ENCODE measurements at regions not wholly inside any gene's neighbourhood (a gene's known extent, or its start where the extent isn't known, plus 50 kb on each side); places are given as distances from the start of the nearest gene placed in this dataset.

- Mint-ChIP-seq H3K4me1 (peaks cover 9% of the 10 kb centered on the region), H3K27me3 (ENCODE audit: low read depth in 3 of 3) (peaks cover 0 to 5% (median 4%) of the 10 kb centered on the region in 3 donors), H3K9me3 (peaks cover 0 to 1% (median 0%) of the 10 kb centered on the region in 7 donors), H3K36me3 (no peaks in the 10 kb centered on the region), H3K27ac (no peak overlapping the region), H3K4me3 (no peak overlapping the region)
- Histone ChIP-seq H3K4me2 (replicated peaks; ENCODE audit: extremely low read depth, low read length, poor library complexity, severe bottlenecking) (no peak overlapping the region), H3K27ac (ENCODE audit: low read depth in 1 of 2, low read length in 2 of 2) (no peak overlapping the region), H3K4me3 (replicated peaks in 1 of 3; ENCODE audit: low read depth in 2 of 3, low read length in 3 of 3) (no peak overlapping the region), H3K4me1 (ENCODE audit: control insufficient read depth in 1 of 2, insufficient read depth in 2 of 2, low read length in 2 of 2) (peaks cover 9% of the 10 kb centered on the region in 2 donors), H3K27me3 (ENCODE audit: control insufficient read depth in 2 of 2, insufficient read depth in 2 of 2, low read length in 2 of 2) (no peaks in the 10 kb centered on the region), H2AFZ (ENCODE audit: insufficient read depth, low read depth, low read length, poor library complexity, severe bottlenecking) (no peak overlapping the region), H3K9me3 (replicated peaks in 1 of 2; ENCODE audit: control insufficient read depth in 1 of 2, insufficient read depth in 1 of 2, low read length in 2 of 2) (no peaks in the 10 kb centered on the region), H3K9ac (ENCODE audit: insufficient read depth, low read length, poor library complexity, severe bottlenecking) (no peak overlapping the region), H3K36me3 (replicated peaks in 1 of 2; ENCODE audit: control insufficient read depth in 1 of 2, insufficient read depth in 2 of 2, low read length in 2 of 2) (no peaks in the 10 kb centered on the region), H4K20me1 (ENCODE audit: insufficient read depth, low read length) (no peaks in the 10 kb centered on the region), H3K79me2 (ENCODE audit: insufficient read depth, low read length) (no peaks in the 10 kb centered on the region)
- no peak for TF ChIP-seq CTCF (IDR thresholded peaks at IDR 0.05)
- WGBS (ENCODE audit: insufficient coverage): 96% methylated on average over 7 of the region's 8 CpGs
- DNase-seq: no peak
- intact Hi-C loops (cut with micrococcal nuclease): no loop called here
Measured at GRCh38 chr13:40456979-40457553, 209.4 kb downstream of the FOXO1 start.

DNA sequence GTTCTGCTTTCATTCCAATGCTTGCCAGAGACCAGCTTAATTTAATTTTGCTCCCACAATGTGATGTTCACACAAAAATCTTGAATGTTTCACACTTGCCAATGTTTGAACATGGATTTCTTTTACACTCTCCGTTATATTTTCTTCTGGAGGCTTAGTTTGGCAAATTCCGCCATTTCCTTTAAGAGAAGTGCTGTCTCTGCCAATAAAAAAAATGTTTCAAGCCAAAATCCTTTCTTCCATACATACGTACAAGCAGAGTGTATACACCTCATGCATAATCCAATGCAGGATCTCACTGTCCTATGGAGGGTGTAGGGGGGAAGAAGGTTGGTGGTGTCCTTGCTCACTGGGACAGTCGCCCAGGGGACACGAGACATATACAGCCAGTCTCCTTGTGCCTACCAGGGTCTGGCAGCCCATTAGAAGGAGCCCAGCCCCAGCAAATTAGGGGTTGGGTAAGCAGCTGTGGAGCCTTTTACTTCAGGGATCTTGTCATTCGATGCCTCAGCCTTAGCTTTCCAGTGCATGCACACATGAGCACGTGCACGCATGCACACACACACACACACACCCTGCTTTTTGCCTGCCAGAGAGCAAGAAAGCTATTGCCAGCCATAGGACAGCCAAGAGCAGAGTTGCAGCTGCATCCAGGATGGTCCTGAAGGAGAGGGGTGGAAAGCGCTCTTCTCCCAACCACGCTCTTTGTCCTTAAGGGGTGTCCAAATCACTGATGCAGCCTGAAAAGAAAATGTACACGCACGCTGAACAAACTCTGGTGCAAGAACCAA is 208.3 kb downstream of the FOXO1 start:
- Histone ChIP-seq H3K4me3 (replicated peaks in 1 of 3; ENCODE audit: low read depth in 2 of 3, low read length in 3 of 3) (no peak overlapping the region), H4K20me1 (ENCODE audit: insufficient read depth, low read length) (no peaks in the 10 kb centered on the region), H2AFZ (ENCODE audit: insufficient read depth, low read depth, low read length, poor library complexity, severe bottlenecking) (no peak overlapping the region), H3K9ac (ENCODE audit: insufficient read depth, low read length, poor library complexity, severe bottlenecking) (no peak overlapping the region), H3K9me3 (replicated peaks in 1 of 2; ENCODE audit: control insufficient read depth in 1 of 2, insufficient read depth in 1 of 2, low read length in 2 of 2) (no peaks in the 10 kb centered on the region), H3K36me3 (replicated peaks in 1 of 2; ENCODE audit: control insufficient read depth in 1 of 2, insufficient read depth in 2 of 2, low read length in 2 of 2) (no peaks in the 10 kb centered on the region), H3K27ac (ENCODE audit: low read depth in 1 of 2, low read length in 2 of 2) (no peak overlapping the region), H3K79me2 (ENCODE audit: insufficient read depth, low read length) (no peaks in the 10 kb centered on the region), H3K4me1 (ENCODE audit: control insufficient read depth in 1 of 2, insufficient read depth in 2 of 2, low read length in 2 of 2) (no peaks in the 10 kb centered on the region), H3K4me2 (replicated peaks; ENCODE audit: extremely low read depth, low read length, poor library complexity, severe bottlenecking) (no peak overlapping the region), H3K27me3 (ENCODE audit: control insufficient read depth in 2 of 2, insufficient read depth in 2 of 2, low read length in 2 of 2) (no peaks in the 10 kb centered on the region)
- no peak overlapping the region for H3K4me3 Mint-ChIP-seq
- no peak for DNase-seq
- no peak overlapping the region for H3K27ac Mint-ChIP-seq
- peaks cover 0 to 1% (median 0%) of the 10 kb centered on the region in 7 donors for H3K9me3 Mint-ChIP-seq
- peaks cover 0 to 5% (median 4%) of the 10 kb centered on the region in 3 donors for H3K27me3 Mint-ChIP-seq (ENCODE audit: low read depth in 3 of 3)
- TF ChIP-seq CTCF (IDR thresholded peaks at IDR 0.05): no peak
- no peaks in the 10 kb centered on the region for H3K36me3 Mint-ChIP-seq
- intact Hi-C loops (cut with micrococcal nuclease): no loop called here
- H3K4me1 Mint-ChIP-seq: no peaks in the 10 kb centered on the region
- 98% methylated on average over 7 of the region's 12 CpGs for WGBS (ENCODE audit: insufficient coverage)
